Immature natural killer cell (primary cell): ENCODE measurements at regions not wholly inside any gene's neighbourhood (a gene's known extent, or its start where the extent isn't known, plus 50 kb on each side); places are given as distances from the start of the nearest gene placed in this dataset.

Experiments
- DNase-seq, 3 donors: peaks; one replicate each; pipeline ENCODE4 v3.0.0; 2022; ENCODE audit warnings: mixed read lengths in 1 of 3
- H3K27ac Mint-ChIP-seq, 6 donors: one replicate each; pipeline ENCODE4 v1.8.0; 2020; ENCODE audit warnings: mixed read lengths in 6 of 6, mild to moderate bottlenecking in 5 of 6, inconsistent platforms in 4 of 6, moderate library complexity in 3 of 6
- H3K27me3 Mint-ChIP-seq, 3 donors: one replicate each; pipeline ENCODE4 v1.8.0; 2020 to 2021; ENCODE audit warnings: low read depth in 3 of 3, mild to moderate bottlenecking in 3 of 3, mixed read lengths in 3 of 3, moderate library complexity in 3 of 3, inconsistent platforms in 1 of 3
- H3K36me3 Mint-ChIP-seq, 3 donors: one replicate each; pipeline ENCODE4 v1.8.0; 2020; ENCODE audit warnings: mixed read lengths in 3 of 3, inconsistent platforms in 2 of 3, mild to moderate bottlenecking in 2 of 3
- H3K4me1 Mint-ChIP-seq, 2 donors: one replicate each; pipeline ENCODE4 v1.8.0; 2020; ENCODE audit warnings: inconsistent platforms in 2 of 2, mild to moderate bottlenecking in 2 of 2, mixed read lengths in 2 of 2, moderate library complexity in 1 of 2
- H3K4me3 Mint-ChIP-seq, 5 donors: one replicate each; pipeline ENCODE4 v1.8.0; 2020; ENCODE audit warnings: mild to moderate bottlenecking in 5 of 5, mixed read lengths in 5 of 5, inconsistent platforms in 3 of 5, moderate library complexity in 3 of 5
- H3K9me3 Mint-ChIP-seq, 6 donors: one replicate each; pipeline ENCODE4 v1.8.0; 2020; ENCODE audit warnings: mild to moderate bottlenecking in 6 of 6, mixed read lengths in 6 of 6, inconsistent platforms in 4 of 6, moderate library complexity in 3 of 6

DNA sequence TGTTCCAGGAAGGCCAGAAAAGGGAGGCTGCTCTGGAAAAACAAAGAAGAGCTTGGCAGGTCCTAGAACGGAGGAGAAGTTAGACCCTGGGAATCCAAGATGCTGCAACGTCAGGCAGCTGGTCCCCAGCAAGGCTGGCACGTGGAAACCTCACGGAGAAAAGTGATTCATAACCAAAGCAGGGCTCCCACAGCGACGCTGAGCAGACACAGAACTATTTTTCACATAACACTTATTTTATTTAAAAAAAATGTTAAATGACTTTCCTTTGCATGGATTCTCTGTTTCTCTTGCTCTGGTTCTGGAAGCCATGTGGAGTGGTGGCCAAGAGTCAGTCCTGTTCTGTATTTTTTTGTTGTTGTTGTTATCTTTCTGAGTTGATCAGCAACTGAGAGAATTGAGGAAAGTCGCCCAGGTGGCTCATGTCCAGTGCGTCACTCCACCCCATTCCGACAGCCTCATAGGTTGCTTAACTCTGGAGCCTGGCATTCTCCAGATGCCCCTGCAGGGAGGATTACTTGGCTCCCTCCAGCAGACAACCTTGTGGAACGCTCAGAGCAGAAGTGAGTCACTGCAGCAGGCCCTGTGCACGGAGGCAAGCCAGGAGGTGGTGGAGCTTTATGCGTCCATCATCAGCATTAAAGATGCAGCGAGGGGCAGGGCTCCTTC lies 229.9 kb upstream of the HDAC4 start:
- Mint-ChIP-seq H3K4me1 (peaks cover 47 to 60% of the 10 kb centered on the region in 2 donors), H3K9me3 (peaks cover 0 to 4% (median 0%) of the 10 kb centered on the region in 6 donors), H3K27me3 (peaks cover 12 to 18% (median 13%) of the 10 kb centered on the region in 3 donors), H3K4me3 (peak overlapping the region in 4 of 5 donors; percentile 21 to 75 (median 52)), H3K36me3 (no peaks in the 10 kb centered on the region), H3K27ac (peak overlapping the region in 4 of 6 donors; percentile 67 to 78 (median 74))
- DNase-seq, result peak in 2 of 3 donors; percentile 22 to 30

DNA sequence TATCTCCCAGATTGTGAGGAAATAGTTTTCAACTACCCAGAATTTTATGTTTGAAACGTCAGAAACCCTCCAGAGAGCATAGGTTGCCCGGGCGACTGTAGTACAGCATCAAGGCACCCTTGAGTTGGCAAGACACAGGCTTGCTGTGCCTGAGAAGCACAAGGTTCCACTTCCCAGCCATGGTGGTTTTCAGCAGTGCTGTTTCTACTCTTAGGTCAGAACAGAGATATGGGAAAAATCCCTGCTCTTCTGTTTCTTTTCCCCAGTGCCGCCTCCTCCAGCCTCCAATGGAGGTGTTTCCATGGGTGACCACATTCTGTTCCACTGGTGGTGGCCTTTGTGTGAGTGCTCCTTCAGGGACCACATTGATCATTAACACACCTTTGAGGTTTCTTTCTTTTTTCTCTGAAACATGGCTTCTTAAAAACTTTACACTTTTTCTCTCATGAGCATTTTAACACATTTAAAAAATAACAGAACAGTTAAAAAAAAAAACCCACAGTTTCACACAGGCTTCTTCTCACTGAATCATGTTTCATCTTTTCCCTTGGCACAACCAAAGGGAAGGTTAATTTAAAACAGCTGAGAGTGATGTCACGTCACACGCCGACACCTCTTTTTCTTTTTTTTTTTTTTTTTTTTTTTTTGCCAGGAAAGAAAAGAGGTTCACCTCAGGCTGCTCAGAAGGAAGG lies 229.3 kb upstream of the HDAC4 start:
- H3K27me3 Mint-ChIP-seq, result peaks cover 12 to 22% (median 13%) of the 10 kb centered on the region in 3 donors
- H3K9me3 Mint-ChIP-seq, result peaks cover 0 to 4% (median 0%) of the 10 kb centered on the region in 6 donors
- H3K27ac Mint-ChIP-seq, result peak overlapping the region in 4 of 6 donors; percentile 57 to 77 (median 70)
- H3K36me3 Mint-ChIP-seq, result no peaks in the 10 kb centered on the region
- DNase-seq, result peak in 2 of 3 donors; percentile 29 to 43
- peaks cover 54 to 67% of the 10 kb centered on the region in 2 donors for H3K4me1 Mint-ChIP-seq
- peak overlapping the region in 3 of 5 donors; percentile 52 to 75 (median 70) for H3K4me3 Mint-ChIP-seq

DNA sequence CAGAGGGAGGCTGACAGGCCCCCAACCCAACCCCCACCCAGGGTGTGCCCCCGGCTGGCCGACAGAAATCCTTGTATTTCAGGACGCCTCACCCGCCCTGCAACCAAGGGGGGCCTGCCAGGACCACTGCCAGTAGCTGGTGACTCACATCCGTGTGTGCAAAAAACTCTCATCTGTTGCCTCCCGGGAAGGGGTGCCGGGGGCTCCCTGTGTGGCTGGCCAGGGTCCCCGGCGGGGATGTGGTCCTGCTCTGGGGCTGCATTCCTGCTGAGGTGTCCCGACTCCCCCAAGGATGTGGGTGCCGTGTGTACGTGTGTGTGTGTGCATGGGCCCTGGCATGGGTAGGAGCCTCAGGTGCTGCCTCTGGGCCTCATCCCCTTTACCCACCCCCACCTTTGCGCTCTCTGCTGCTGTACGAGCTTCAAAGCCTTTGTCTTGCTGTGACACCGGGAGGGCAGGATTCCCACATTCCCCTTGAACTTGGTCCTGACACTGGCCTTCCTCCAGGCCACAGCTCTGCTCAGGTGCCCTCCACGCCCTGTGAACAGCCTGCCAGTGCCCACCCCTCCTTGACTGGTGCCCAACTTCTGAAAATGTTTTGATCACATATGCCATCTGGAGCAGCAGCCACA lies 226.3 kb upstream of the HDAC4 start:
- Mint-ChIP-seq H3K27me3 (peaks cover 12 to 23% (median 22%) of the 10 kb centered on the region in 3 donors), H3K27ac (peak overlapping the region in 4 of 6 donors; percentile 76 to 96 (median 84)), H3K36me3 (no peaks in the 10 kb centered on the region), H3K9me3 (no peaks in the 10 kb centered on the region), H3K4me3 (peak overlapping the region in 4 of 5 donors; percentile 50 to 84 (median 54)), H3K4me1 (peaks cover 83 to 97% of the 10 kb centered on the region in 2 donors)
- DNase-seq, result no peak

DNA sequence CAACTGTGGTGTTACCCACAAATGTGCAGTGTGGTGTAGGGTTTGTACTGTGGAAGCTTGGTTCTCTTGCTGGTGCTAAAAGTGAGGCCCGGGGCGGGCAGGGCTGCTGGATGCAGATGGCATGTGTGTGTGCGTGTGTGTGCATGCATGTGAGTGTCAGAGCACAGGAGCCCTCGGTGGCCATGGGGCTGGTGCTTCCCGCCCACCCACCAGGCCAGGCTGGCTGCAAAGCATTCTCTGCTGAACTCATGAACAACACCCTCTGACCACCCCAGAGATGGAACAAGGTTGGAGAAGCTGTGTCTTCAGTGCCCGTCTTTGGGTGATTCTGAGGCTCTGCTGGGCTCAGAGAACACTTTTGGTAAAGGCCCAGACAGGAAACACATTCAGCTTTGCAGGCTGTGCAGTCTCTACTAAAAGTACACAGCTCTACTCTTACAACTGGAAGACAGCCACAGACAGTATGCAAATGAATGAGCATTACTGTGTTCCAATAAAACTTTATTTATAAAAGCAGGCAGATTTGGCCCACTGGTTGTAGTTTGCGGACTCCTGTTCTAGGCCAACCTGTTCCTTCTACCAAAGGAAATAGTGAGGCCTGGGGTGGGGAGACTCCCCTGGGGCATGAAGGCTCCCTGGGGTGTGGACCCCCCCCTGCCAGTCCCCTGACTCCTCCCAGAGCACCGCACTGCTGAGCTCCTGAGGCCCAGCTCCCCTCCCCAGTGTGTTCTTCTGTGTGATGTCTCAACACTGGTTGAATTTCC lies 225.3 kb upstream of the HDAC4 start:
- peaks cover 14 to 25% (median 22%) of the 10 kb centered on the region in 3 donors for H3K27me3 Mint-ChIP-seq
- peaks cover 86 to 90% of the 10 kb centered on the region in 2 donors for H3K4me1 Mint-ChIP-seq
- peak overlapping the region; percentile 50 to 84 (median 66) for H3K4me3 Mint-ChIP-seq

DNA sequence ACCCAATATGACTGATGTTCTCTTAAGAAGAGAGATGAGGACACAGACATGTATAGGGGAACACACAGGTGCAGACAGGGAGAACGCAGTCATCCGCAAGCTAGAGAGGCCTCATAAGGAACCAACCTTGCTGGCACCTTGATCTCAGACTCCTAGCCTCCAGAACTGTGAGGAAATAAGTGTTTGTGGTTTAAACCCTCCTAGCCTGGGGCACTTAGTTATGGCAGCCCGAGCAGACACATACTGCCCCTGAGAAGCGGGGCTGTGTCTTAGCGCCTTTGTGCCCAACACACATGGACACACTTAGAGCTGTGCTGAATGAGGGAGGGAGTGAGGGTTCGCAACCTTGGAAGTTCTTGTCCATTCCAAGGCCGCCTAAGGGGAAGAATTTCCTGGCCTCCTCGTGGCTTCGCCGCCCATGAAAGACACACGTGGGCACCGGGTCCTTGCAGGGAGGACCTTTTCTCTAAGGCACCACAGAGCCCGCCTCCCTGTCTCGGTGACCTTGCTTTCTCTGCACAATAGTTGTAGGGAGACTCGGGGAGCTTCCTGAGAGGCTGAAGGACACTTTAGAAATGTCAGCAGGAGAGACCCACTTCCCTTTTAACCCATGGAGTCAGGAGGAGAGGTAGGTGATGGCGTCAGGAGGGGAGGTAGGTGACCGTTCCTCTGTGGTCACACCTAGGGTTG lies 224.5 kb upstream of the HDAC4 start:
- peak; percentile 18 to 46 (median 26) for DNase-seq
- peak overlapping the region; percentile 14 to 84 (median 62) for H3K4me3 Mint-ChIP-seq
- peak overlapping the region; percentile 39 to 96 (median 84) for H3K27ac Mint-ChIP-seq
- H3K4me1 Mint-ChIP-seq, result peaks cover 80 to 81% of the 10 kb centered on the region in 2 donors
- H3K9me3 Mint-ChIP-seq, result peaks cover 0 to 2% (median 0%) of the 10 kb centered on the region in 6 donors
- H3K27me3 Mint-ChIP-seq, result peaks cover 11 to 21% (median 16%) of the 10 kb centered on the region in 3 donors
- H3K36me3 Mint-ChIP-seq, result no peaks in the 10 kb centered on the region

More for the DNA sequence above, 225.3 kb upstream of the HDAC4 start:
- peak; percentile 71 to 82 (median 75) for DNase-seq
- peaks cover 0 to 2% (median 0%) of the 10 kb centered on the region in 6 donors for H3K9me3 Mint-ChIP-seq
- H3K27ac Mint-ChIP-seq, result peak overlapping the region; percentile 39 to 96 (median 87)
- H3K36me3 Mint-ChIP-seq, result no peaks in the 10 kb centered on the region

DNA sequence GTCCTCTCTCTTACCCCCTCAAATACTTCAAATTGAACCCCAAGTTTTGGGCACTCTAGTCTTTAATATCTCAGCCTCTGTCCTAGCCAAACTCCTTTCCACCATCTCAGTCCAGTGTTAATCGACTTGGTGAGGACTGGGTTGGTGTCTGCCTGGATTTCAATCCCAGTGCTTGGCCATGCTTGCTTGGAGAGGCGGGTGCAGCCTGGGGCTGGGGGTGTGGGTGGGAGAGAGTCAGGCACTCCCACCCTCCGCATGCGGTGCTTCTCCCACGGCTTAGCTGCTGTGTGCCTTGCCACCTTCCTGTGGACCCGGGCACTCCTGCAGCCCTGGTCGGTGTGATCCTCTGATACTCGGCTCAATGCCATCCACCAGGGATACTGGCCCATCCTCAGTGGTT lies 220.8 kb upstream of the HDAC4 start:
- Mint-ChIP-seq H3K4me1 (peaks cover 45 to 47% of the 10 kb centered on the region in 2 donors), H3K36me3 (peaks cover 0 to 7% (median 4%) of the 10 kb centered on the region in 3 donors), H3K27ac (peak overlapping the region in 1 of 6 donors; percentile 25), H3K4me3 (peak overlapping the region in 1 of 5 donors; percentile 7), H3K9me3 (peaks cover 0 to 15% (median 6%) of the 10 kb centered on the region in 6 donors), H3K27me3 (peaks cover 6 to 16% (median 12%) of the 10 kb centered on the region in 3 donors)
- no peak for DNase-seq

DNA sequence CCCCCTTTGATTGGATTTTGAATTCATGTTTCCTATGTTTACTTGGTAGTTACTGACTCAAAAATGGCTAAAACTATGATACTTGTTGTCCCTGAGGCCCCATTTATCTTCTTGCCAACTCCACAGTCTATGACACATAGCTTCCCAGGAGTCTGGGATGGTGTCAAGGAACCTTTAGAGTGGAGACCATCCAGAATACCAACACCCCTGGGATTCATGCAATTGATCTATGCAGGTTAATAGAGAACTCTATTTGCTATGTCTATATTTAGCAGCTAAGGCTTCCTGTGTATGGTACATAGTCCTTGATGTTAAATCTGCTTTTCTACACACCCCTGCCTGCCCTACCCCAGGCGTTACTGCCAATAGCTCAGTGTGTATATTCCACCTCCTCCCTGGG lies 218.5 kb upstream of the HDAC4 start:
- H3K27me3 Mint-ChIP-seq, result peaks cover 0 to 13% (median 1%) of the 10 kb centered on the region in 3 donors

DNA sequence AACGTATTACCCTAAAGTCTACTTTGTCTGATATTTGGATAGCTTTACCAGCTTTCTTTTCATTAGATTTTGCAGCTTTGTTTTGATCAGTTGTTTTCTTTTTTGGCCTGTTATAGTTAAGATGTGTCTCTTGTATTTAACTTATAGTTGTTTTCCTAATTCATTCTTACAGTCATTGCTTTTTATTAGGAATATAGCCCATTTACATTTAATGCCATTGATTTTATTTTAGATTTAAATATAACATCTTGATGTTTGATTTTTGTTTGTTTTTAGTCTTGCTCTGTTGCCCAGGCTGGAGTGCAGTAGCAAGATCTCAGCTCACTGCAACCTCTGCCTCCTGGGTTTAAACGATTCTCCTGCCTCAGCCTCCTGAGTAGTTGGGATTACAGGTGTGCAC lies 215.9 kb upstream of the HDAC4 start:
- Mint-ChIP-seq H3K27me3 (peaks cover 0 to 8% (median 3%) of the 10 kb centered on the region in 3 donors), H3K4me1 (peaks cover 0 to 2% of the 10 kb centered on the region in 2 donors), H3K9me3 (peaks cover 0 to 17% (median 7%) of the 10 kb centered on the region in 6 donors), H3K27ac (no peak overlapping the region), H3K36me3 (peaks cover 0 to 7% (median 4%) of the 10 kb centered on the region in 3 donors), H3K4me3 (no peak overlapping the region)
- no peak for DNase-seq

More for the DNA sequence above, 218.5 kb upstream of the HDAC4 start:
- peaks cover 23 to 25% of the 10 kb centered on the region in 2 donors for H3K4me1 Mint-ChIP-seq
- DNase-seq, result no peak
- no peak overlapping the region for H3K4me3 Mint-ChIP-seq
- peaks cover 0 to 17% (median 7%) of the 10 kb centered on the region in 6 donors for H3K9me3 Mint-ChIP-seq
- peaks cover 0 to 7% (median 4%) of the 10 kb centered on the region in 3 donors for H3K36me3 Mint-ChIP-seq
- no peak overlapping the region for H3K27ac Mint-ChIP-seq

DNA sequence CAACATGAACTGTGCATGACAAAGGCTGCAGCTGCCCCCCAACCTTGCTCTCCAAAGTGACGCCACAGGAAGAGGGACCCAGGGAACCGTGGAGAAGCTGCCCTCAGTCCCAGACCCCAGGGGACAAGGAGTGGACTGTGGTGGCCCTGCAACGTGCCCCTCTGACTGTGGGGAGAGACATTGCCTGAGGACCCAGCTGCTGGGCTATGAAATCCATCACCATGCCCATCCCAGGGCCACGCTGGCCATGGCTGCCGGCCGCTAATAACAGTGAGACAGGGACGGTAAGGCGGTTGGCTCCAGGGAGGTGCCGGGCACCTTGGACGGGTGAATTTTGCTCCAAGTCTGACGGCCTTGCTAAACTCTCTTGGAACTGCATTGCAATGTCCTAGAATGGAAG lies 211.3 kb upstream of the HDAC4 start:
- peaks cover 0 to 7% (median 3%) of the 10 kb centered on the region in 6 donors for H3K9me3 Mint-ChIP-seq
- peaks cover 12 to 13% of the 10 kb centered on the region in 2 donors for H3K4me1 Mint-ChIP-seq
- peaks cover 0 to 2% (median 0%) of the 10 kb centered on the region in 3 donors for H3K36me3 Mint-ChIP-seq
- H3K4me3 Mint-ChIP-seq, result no peak overlapping the region
- no peak for DNase-seq
- no peak overlapping the region for H3K27ac Mint-ChIP-seq
- peaks cover 4 to 8% (median 6%) of the 10 kb centered on the region in 3 donors for H3K27me3 Mint-ChIP-seq

DNA sequence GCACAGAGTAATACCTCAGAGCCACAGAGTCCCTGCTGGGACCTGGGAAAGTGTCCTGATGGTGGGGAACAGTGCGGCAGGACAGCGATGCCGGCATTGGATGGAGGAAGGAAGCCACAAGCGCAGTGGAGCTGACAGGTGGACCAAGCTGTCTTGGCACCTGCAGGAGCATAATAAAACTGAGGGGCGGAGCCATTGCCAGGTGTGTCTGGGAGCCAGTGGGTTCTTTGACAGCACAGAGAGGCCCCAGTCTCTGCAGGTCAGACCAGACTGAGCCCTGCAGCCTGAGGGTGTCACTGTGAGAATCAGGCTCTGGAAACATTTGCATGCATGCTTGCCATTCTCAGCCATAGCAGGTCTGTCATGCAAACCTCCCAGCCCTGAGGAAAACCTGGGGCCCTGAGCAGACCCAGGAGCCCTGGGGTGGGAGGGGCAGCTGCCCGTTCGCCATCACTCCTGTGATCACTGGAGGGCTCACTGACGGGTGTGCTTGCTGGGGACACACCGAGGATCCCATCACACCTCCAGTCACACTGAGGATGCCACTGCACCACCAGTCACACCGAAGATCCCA lies 210.5 kb upstream of the HDAC4 start:
- no peak overlapping the region for H3K27ac Mint-ChIP-seq
- H3K4me3 Mint-ChIP-seq, result no peak overlapping the region
- H3K9me3 Mint-ChIP-seq, result peaks cover 0 to 2% (median 0%) of the 10 kb centered on the region in 6 donors
- no peak for DNase-seq
- peaks cover 12 to 13% of the 10 kb centered on the region in 2 donors for H3K4me1 Mint-ChIP-seq
- no peaks in the 10 kb centered on the region for H3K36me3 Mint-ChIP-seq
- H3K27me3 Mint-ChIP-seq, result peaks cover 4 to 8% (median 8%) of the 10 kb centered on the region in 3 donors

DNA sequence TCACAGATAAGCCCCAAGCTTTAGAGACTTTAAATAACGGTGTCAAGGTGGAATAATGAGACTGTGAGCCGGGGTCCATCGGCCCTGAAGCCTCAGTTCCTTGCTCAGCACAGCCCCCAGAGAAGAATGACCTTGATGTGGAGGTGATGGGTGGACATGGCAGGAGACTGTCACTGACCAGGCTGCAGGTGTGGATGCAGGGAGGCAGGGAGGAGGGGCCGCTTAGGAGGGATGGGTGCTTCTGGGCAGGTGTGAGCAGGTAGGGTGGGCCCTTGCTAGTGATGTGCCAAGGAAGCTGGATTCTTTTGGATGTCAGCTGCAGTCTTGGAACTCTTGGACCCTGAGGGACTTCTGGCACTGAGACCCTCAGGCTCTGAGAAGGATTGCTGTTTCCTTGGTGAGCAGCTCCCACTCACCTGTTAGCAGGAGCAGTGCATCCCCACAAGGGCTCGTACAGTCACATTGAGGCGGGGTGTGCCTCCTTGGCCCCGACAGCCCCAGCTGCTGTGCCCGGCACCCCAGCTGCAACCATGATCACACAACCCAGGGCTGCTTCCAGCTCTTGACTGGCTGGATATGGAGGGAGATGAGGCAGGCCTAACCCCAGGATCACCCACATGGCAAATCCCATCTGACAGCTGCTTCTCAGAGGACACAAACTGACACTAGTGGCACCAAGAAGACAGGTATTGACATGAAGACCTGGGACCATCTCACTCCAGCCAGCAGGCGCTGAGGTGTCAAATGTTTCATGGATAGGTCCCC lies 209.8 kb upstream of the HDAC4 start:
- Mint-ChIP-seq H3K4me1 (peaks cover 16 to 20% of the 10 kb centered on the region in 2 donors), H3K27ac (peak overlapping the region in 1 of 6 donors; percentile 29), H3K36me3 (no peaks in the 10 kb centered on the region), H3K27me3 (peaks cover 4 to 8% (median 8%) of the 10 kb centered on the region in 3 donors), H3K9me3 (peaks cover 0 to 2% (median 0%) of the 10 kb centered on the region in 6 donors), H3K4me3 (no peak overlapping the region)
- DNase-seq, result no peak
